ENCODE measurements at regions not wholly inside any gene's neighbourhood (a gene's known extent, or its start where the extent isn't known, plus 50 kb on each side); places are given as distances from the start of the nearest gene placed in this dataset.
"Not testable (repeated sequence)": the region's sequence is repeated elsewhere in the genome, so short reads cannot be mapped to it uniquely, and the experiment has no call there.

DNA sequence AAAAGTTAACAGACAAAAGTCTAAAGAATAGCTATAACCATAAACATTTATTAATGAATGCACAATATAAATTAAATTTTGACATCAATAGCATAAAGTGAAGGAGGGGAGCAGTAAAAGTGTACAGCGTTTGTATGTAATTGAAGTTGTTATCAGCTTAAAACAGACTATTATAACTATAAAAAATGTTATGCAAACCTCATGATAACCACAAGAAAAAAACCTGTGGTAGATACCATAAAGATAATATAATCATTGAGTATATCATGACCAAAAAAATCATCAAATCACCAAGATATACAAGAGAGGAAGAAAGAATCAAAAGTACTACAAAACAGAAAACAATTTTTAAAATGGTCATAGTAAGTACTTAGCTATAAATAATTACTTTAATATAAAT lies 122.1 kb upstream of the ID2 start:
- no peak for DNase-seq

DNA sequence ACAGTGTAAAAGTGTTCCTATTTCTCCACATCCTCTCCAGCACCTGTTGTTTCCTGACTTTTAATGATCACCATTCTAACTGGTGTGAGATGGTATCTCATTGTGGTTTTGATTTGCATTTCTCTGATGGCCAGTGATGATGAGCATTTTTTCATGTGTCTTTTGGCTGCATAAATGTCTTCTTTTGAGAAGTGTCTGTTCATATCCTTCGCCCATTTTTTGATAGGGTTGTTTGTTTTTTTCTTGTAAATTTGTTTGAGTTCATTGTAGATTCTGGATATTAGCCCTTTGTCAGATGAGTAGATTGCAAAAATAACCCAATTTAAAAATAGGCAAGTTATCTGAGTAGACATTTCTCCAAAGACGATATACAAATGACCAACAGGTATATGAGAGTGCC lies 120.2 kb upstream of the ID2 start:
- DNase-seq: not testable (repeated sequence)

DNA sequence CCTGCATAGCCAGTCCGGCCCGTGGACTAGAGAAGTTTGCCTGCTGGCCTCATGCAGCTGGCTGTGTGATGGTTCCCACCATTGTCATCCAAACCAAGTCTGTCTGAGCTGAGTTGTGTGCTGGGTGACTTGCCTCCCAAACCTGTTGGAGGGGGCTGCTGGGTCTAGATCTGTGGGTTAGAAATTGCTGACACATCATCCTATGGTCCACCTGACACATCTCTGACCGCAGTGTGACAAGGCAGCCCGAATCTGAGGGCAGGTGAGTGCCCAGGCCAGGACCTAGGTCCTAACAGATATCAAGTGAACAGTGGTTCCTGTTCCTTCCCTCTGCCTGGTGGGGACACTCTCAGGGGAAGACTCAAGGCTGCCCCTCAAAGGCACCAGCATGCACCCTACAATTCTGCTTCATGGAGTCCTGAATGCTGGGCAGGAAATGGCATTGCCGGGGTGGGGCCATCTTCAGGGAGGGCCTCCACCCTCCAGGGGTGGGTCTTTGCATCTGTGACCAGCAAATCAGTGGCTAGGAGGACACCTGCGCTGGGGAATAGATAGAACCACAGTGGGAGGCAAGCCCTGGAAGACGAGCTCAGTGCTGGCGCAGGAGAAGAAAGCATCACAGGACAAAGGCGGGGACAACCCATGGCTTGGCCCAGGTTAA lies 117.9 kb upstream of the ID2 start:
- DNase-seq: no peak

DNA sequence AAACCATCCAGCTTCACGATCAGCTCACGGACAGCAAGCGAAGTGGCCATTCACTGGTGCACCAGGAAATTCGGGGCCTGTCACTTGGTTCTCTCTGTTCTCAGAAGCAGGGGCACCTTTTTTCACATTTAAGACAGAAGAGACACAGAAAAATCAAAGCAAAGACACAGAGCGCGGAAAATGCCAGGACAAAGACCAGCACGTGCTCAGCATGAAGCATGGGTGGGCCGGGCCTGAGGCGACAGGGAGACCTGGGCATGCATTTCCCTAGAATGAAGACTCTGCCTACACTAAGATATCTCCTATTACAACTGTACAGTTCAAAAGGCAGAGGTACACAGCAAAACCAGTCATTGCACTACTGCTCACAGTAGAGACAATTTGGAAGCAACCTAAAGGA lies 117.4 kb upstream of the ID2 start:
- DNase-seq: no peak

DNA sequence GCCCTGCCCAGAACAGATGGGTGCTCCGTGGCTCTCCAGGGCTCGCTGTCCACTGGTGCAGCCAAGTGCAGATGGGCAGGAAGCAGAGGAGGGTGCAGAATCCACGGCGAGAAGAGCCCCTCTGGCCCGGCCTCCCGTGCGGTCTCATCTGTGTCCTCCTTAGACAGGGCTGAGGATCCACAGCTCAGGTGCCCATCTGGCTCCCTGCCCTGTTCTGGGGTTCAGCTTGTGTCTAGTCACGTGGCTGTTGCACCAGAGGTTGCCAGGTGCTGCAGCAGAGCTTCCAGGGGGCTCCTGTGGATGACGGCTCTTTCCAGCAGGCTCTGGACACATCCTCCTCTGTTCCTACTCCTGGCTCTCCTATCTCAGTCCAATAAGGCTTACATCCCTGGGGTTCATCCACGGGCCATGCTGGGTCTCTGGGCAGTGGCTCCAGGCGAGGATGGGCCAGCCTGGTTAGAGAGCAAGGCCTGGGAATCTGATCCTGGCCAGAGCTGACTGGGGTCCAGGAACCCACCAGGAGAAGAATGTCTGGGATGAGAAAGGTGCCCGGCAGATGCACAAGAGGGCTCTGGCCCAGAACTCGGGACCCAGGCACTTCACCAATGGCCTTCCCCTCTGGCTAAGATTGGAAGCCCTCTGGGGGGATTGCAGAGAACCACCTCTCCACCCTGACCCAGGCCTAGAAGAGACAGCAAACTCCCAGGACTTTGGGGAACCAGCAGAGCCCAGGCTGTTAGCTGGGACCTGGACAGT lies 116.3 kb upstream of the ID2 start:
- no peak for DNase-seq

DNA sequence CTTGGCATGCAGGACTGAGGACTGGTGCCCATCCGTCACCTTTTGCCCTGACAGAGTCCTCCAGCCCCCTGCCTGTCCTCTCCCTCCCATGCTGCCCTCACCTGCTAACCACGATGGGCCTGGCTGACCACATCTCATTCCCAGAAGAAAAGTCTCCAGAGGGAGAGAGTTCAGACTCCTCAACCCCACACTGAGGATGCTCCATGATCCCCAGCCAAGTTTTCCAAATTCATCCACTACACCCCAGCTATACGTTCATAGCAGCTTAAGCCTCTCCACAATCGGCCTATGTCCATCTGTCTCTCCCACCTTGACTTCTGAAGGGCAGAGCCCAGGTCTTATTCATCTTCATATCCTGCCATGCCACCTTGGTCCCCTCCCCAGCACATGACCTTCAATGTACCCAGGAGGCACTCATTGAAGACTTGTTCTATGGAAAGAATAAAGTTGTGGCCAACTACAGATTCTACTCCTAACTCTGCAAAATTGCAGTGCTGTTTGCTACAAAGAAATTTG lies 115.6 kb upstream of the ID2 start:
- DNase-seq: no peak

DNA sequence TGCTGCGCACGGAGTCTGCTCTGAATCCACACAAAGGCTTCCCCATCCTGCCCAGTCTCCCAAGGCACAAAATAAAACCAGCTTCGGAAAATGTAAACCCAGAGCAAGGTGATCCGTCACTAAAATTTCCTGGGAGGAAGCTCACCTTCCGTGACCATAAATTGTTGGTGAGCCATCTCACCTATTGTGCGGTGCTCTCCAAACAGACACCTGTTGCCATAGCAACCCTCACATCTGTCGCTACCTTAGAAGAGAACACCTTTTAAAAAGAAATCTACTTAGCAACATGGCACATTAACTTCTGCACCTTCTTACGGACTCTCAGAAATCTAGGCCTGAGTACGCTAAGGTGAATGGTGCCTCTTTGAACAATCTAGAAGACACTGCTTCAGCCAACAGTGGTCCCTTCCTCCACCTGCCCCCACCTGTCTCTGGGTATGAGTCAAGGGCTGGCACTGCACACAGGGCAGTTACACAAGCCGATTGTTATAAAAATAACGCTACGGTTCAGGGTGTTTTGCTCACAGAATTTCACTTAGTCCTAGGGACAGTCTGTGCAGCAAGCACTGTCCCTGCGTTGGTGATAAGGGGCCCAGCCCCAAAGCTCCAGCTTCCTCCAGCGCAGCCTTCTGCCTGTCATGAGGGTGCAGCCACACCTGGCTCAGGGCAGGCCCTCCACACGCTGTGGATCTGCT lies 114.9 kb upstream of the ID2 start:
- no peak for DNase-seq

DNA sequence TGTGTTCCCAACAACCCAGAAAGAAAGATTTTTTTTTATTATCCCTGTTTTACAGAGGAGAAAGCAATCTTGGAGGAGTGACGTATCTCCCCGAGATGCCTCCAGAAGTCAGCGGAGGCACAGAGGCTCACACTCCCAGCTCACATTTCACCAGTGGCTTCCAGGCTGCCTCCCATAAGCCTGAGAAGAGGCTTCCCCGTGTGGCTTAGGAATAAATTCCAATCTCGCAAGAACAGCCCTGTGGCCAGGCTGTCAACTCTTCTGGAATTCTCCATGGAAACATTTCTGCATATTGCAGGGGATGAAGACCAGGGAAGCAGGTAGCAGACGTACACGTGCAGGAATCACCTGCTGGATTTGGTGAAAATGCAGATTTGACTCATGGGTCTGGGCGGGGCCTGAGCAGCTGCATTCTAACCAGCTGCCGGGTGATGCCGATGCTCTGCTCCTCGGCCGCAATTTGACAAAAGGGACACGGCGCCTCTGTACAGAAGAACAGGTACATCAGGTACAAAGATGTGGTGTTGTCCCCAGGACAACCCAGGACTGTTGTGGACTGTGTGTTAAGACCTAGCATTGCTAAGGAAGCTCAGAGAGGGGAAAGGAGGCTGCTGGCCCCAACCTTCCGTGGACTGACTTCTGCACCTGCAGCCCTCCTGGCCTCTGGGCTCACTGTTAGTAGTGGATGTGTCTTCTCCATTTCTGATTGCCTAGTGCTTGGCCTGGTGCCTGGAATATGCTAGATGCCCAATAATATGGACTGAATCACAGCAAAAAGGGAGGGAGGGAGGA lies 114.2 kb upstream of the ID2 start:
- DNase-seq: no peak

DNA sequence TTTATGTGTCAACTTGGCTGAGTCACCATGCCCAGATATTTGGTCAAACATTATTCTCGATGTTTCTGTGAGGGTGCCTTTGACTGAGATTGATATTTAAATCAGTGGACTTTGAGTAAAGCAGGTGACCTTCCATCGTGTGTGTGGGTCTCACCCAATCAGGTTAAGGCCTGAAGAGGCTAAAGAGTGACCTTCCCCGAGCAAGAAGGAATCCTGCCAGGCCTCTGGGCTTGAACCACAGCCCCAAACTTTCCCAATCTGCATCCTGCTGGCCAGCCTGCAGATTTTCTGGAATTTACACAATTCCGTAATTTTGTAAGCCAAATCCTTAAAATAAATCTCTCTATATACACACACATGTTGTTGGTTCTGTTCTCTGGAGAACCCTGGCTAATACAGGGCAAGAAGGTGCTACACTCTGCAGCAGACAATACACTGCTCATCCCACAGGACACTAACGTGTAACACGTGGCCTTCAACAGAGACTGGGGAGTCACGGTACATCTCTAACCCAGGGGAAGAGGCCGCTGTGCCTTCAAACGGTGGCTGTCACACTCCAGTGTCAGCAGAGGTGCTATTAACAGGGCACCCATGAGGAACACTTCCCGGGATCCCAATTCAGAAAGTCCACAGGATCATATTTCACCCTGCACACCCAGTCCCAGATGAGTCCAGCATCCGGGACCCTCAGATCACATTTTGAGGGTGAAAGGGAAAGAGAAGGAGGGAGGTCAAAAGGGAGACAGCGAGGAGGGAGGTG lies 113.1 kb upstream of the ID2 start:
- DNase-seq: no peak

DNA sequence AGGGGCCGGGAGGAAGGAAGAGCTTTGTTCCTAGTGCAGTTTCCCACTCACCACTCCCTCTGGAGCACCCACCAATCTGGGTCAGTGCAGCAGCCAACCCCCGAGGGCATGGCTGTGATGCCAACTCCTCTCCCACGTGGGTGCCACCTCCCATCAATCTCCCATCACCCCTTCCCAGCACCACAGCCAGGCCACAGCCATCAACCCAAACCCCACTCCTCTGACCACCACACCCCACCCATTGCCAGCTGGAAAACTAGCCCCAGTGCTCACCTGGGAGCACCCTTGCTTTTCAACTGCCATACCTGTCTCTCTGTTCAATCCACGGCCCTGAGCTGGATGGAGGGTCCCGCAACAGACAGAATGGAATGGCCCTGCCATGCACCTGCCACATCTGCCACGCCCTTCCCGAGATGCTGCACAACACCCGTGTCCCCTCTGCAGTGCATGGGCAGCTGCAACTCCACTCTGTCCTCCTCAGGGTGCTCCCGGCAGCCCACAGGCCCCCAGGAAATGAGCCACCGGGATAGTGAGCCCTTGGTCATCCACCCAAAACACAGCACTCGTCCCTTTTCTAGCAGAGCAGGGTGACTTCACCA lies 112.4 kb upstream of the ID2 start:
- no peak for DNase-seq

DNA sequence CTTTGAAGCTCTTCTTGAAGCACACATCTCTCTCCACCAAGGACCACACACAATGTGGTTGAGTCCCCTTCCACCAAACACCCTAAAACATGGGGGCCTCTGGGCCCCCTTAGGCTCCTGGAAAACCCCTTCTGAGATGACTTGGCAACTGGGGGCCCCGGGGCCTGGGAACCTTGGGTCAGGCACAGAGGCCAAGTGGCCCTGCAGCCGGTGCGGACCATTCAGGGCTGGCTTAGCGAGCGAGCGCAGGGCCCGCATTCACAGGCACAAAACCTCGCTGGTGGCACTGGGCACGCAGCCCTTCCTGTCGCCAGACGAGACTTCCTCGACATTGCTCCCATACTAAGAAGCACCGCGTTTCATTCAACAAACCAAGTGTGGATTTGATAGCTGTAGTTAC lies 111.2 kb upstream of the ID2 start:
- no peak for DNase-seq

DNA sequence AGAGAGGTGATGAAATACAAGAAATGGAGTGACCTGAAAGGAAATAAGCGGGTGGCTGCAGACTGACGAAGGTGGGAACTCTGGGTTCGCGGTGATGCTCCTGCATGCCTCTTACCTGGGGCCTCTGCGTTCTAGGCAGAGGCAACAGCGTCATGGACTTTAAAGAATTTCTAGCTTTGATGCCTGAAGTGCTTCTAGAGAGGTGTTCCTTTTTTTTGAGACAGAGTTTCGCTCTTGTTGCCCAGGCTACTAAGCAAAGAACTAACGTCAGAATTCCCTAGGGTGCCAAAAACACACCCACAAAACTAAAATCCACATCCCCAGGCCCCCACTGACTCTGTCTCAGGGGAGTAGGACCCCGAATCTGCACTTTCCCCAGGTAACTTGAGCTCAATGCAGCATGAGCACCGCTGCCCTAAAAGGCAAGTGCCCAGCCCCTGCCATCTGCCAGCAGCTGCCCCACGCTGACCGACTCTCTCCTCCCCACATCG lies 110.5 kb upstream of the ID2 start:
- DNase-seq: no peak

DNA sequence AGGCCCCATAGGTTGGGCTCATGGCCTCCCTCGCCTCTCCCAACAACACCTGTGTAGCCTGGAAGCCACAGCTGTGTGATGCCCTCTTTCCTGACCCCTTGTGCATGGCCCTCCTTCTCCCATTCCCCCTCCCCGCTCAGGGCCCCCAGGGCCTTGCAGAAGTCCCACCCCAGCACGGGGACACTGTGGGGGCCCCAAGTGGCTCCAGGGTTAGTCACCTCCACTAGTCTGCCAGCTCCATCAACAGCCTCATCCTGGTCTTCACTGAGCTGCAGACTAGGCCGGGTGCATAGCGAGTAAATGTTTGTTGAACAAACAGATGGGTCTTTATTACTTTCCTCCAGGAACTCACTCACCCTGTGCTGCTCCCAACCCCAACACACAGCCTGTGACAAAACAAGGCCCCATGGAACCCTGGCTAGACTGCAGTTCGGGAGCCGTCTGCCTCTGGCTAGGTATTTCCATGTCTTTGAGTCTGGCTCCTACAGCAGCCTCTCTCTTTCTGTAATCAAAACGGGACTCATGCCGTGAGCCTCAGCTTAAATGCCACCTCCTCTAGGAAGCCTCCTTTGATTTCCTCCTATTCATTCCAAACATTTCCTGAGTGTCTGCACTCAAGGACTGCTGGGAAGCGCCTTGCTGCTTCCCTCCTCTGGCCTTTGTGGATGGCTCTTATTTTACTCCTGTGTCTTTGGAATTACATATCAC lies 109.9 kb upstream of the ID2 start:
- DNase-seq: no peak

DNA sequence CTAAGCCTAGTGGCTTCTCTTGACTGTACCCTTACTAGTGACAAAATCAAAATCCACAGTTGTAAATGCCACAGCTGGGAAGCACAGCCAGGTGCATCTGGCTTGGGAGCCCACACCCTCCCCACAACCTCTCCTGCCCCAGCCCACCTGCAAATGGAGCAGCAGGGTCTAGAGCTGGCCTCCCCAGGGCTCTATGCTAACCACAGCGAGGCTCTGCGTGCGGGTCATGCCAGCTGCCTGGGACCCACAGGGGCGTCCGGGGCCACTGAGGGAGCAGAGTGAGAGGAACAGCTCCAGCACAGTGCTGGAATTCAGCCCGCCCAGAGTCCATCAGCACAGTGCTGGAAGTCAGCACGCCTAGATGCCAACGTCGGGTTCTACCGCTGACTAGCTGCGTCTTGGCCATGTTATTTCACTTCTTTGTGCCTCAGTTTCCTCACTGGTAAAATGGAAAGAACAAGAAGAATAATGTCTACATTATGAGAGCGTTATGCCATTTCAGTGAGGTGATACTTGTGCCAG lies 109.1 kb upstream of the ID2 start:
- no peak for DNase-seq

DNA sequence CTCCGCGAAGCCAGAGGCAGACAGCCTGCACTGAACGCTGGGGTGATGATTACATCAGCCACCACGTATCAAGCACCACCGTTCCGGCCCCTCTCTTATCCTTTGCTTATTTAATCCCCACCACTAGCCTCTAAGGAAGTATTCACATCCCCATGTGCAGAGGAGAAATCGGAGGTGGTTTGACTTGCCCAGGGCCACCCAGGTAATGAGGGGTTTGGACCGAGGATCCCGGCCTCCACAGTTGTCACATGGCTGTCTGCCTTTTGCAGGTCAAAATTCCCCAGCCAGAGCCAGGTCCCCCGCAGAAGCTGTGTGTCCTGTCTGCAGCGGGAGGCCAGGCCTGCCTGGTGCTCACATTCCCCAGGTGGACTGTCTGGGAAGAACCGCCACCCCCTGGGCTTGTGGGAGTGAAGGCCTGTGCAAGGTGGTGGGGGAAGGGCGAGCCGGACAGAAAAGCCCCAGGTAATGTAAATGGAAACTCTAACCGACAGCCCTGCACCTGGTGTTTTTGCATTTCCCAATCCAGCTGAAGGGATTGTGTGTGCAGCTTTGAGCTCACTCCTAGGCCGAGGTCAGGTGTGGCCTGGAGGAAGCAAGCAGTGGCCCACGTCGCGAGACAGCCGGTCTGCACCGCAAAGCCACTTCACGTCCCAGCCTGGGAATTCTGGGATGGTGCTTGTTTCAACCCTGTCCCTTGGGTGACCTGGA lies 108.5 kb upstream of the ID2 start:
- no peak for DNase-seq

DNA sequence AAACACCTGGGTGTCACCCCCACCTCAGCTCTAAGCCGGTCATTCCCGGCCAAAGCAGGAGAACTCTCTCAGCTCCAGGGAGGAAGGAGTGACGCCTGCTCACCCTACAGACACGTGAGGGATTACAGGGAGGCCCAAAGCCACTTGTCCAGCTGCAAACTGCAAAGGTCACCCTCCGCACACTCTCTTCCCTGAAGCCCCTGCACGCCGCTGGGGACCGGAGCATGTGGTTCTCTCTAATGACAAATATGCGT lies 108.0 kb upstream of the ID2 start:
- DNase-seq: no peak

DNA sequence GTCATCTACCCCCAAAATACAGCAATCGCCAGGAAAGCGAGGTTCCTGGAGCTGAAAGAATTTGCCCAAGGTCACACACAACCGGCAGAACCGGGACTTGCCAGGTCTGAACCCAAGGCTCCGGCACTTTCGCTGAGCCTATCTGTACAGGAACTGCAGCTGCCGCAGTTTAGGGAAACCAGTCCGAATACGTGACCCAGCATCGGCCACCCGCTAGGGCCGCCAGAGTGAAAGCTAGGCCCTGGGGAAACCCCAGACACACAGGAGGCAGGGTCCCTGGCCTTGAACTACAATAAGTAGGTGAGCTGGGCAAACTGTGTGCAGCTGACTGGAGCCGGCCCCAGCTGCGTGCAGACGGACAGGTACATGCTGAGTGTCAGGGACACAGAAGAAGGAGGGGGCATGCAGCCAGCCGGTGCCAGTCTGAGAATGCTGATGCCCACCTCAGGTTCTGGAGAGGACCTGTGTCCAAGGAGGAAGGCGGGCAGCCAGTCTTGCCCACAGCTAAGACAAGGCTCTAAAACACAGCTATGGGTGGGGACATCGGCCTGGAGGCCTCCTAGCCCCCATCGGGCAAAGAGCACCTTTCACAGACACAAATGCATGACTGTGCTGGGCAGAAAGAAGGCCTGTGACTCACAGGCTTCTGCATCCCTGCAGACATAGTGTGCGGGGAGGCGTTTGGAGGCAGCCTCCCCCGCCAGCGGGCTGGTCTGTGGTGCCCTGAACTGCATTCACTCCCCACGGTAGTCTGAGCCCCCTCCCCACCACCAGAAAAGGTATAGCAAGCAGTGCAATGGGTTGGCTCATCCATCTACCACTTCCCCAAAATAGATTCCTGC lies 107.4 kb upstream of the ID2 start:
- no peak for DNase-seq

DNA sequence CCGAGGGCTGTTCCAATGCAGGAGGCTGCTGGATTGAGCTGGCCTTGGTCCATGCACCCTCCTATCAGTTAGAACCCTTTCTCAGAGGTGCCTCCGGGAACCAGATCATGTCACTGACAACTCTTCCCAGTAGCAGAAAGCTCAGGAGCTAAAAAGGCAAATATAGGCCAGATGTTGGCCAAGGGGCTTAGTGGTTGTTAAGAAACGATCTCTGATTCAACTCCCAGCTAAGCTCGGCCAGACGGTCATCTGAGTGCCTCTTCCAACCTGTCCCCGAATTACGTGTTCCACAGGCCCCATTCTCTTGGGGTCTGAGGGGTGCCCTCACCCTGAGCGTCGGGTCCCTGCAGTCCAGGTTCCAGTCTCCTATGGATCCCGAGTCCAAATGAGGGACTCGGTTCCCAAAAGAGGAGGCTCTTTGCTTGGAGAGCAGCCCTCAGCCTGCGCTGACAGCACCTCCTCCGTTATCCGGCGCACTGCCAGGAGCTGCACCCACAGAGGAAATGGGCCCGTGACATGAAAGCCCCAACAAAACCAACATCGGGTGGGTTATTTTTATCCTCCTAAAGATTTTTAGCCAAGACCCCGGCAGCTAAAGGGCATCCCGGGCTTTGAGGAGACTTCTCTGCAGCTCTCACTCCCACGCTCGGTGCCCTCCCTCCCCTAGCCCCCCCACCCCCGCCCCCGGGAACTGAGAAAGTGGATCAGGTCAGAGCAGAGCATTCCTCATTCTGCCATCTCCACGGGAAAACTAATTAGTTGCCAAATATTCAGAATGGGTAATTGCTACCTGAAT lies 106.6 kb upstream of the ID2 start:
- DNase-seq: peak; percentile 43

All from suppressor macrophage treated with lipopolysaccharide for 4 hours (primary cell).